HG02943 (cell line): ENCODE measurements at regions not wholly inside any gene's neighbourhood (a gene's known extent, or its start where the extent isn't known, plus 50 kb on each side); places are given as distances from the start of the nearest gene placed in this dataset.

Source experiments
- ATAC-seq: cut with Tn5 transposase; IDR thresholded peaks from one replicate; pipeline ENCODE4 v1.9.1; 2021; ENCODE audit warnings: mild to moderate bottlenecking, low read depth, moderate library complexity; ENCODE audit not compliant: unreplicated experiment

DNA sequence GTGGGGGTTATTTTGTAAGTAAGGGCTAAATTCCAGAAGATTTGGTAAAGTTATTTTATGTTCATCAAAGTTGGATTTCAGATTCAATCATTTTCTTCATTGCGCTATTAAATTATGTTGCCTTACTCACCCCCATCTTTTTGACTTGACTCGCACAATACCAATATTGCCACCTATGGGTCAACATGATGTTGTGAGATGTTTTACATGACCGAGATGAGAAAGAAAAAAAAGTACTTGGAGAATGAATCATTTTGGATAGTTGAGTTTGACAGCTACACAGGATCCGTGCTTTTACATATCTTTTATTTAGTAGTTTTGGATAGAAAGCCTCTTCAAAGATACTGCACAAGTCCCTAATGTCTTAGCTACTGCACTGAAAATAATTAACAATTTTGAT is 224.2 kb upstream of the EMCN start:
- no peak for ATAC-seq

DNA sequence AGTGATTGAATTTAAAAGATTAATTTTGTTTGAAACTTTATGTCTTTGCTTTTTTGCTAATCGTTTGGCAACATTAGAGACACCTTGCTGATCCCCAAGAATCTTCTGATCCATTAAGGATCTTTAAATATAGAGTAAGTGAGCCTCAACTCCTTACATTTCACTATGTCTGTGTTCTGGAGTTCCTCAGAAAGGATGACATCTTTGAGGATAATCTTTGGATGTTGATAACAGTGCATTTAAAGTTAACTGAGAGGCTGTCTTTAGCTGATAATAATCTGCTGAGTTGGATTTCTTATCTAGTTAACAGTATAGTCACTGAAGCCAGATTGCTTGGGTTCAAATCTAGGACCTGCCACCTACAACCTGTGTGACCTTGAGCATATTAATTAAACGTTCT is 221.6 kb upstream of the EMCN start:
- ATAC-seq: no peak

DNA sequence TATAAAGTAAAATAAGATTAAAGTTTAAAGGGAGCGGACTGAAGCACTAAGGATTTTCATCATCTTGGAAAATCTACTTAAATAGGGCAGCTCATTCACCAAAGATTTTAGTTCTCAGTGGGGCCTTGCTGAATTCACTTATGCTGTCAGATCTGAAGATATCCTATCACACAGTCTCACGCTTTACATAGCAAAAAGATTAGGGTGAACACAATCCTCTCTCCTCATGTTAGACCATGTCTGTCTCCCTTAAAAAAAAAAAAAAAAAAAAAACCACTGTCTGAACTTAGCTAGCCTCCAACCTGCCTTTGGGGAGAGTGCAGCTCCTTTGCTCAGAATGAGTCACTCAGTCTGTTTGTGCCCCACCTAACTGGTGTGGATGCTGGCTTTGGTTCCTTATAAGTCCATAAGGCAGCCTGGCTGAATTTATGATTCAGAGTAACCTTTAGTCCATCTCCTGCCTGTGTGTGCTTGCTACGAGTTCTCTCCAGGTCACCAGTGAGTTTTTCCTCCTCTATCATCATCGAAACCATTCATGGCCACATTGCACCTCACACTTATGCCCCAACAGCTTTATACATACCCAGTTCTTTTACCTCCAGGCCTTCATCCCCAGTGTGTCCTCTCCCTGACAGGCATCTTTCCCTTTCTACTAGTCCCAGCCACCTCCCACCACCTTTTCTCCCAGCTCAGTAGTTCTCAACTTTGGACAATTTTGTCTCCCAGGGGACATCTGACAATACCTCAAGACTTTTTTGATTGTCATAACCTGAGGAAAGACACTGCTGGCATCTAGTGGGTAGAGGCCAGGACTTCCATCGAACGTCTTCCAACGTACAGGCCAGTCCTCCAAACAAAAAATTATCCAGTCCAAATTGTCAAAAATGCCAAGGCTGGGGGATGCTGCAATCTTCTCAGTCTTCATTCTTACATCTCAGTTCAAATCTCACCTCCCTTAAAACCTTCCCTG is 220.7 kb upstream of the EMCN start:
- no peak for ATAC-seq

DNA sequence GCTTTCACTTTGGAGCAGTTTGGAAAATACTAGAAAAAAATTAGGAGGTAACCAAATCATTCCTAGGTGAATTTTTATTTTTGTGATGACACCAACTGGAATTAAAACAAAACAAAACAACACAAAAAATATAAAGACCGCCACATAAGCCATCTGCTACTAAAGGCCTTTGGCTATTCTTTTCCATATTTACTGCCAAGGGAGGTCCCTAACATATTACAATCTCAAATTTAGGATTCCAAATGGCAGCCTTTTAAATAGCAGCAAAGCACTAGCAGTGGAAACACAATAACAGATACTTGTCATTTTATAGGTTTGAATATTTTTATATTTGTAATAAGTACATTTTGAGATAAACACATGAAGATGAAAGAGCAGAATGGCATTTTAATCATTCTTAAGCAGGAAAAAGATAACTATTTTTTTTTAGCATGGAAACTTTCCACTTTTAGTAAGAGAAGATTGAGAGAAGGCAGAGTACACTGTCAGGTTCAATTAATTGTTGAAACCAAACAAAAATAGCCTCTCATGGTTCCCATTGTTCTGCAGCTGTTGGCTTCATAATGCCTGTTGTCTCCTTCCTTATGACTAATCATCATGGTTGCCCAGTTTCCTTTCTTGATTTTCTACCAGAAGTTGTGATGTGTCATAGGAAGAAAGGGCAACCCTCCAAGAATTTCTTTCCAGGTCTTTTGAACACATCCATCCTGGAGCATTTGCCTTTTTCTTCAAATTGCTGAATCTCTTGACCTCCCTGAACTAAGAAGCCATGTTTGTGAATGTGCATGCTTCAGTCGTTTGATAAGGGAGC is 219.0 kb upstream of the EMCN start:
- ATAC-seq: no peak

DNA sequence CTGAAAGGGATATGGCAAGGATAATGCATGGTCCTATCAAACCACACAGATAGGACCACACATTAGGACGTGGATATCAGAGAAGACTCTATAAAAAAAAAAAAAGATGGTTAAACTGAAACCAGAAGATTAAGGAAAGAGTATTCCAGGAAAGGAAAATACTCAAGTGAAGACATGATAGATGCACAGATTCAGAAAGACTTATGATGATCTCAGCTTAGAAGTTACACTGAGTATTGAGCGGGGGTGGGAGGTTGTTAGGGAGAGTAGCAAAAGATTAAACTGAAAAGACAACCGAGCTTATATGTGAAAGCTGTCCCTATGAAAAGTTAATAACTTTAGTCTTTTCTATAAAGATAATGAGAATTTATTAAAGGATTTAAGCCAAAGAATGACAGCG is 211.0 kb upstream of the EMCN start:
- no peak for ATAC-seq

DNA sequence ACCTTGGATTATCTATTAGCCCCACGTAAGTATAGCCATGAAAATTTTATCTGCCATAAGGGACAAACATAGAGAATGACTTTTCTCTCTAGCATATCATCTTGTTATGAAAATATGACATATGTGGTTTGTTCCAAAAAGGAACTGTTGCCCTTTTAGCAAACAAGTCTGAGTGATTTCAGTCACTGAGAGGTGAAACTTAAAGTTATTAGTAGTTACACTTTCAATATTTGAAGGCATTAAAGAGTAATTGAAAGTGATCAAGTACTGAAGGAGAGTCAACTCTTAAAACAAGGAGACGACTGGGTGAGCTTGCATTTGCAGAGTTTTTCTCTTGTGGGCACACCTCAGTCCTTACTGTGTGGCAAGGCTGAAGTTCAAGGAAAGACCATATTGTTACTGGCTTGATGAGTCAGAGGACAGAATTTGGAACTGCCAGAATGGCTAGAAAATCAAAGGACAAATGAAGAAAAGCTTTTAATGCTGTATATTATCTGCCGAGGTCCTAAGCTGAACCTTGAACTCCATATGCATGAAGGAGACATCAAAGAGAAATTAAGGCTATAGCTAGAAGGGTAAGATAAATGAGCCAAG is 205.1 kb upstream of the EMCN start:
- no peak for ATAC-seq

DNA sequence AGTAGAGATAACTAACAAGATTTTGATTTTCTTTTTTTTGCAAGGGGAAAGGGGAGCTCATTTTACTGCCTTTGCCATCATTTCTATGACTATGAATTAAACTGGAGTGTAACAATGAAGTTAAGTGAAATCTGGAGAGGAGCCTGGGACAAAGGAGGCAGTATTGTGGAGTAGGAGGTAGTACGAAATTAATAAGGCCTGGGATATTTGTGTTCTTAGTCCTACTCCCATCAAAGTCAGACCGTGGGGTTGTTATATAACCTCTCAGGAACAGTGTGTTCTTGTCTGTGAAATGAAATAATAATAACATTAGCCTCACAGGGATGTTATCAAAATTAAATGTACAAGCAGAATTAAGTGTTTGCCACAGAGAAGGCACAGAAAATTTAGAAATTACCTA is 204.3 kb upstream of the EMCN start:
- no peak for ATAC-seq

DNA sequence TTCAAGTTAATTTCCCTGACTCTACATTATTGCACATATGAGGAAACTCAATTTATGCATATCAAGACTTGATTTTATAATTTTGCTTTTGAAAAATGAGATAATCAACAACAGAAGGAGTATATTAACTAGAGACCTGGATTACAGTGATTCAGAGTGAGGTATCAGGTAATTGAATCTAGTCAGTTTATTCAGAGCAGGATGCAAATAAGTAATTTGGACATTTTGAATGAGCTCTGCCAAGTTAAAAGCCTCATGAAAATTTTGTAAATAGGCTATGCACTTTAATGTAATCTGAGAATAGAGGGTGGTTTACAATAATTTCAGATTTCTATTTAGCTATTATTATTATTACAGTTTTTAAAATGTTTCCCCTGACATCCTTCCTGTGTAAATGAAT is 203.7 kb upstream of the EMCN start:
- ATAC-seq: no peak

DNA sequence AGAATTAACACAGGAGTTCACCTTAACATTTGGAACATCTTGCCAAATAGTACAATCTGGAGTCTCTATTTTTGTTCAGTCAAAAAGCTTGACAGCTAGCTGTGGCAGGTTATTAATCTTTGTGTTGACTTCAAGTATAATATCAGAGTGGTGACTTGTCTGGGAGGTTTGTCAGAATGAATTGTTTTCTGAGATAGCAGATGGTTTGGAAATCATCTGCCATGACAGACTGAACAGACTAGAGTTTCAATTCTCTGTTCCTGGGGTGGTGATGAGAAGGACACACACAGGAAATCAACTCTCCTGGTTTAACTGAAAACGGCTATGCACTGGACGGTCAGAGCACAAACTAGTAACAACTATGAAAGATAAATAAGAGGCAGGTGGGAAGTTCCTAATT is 203.3 kb upstream of the EMCN start:
- ATAC-seq: no peak

DNA sequence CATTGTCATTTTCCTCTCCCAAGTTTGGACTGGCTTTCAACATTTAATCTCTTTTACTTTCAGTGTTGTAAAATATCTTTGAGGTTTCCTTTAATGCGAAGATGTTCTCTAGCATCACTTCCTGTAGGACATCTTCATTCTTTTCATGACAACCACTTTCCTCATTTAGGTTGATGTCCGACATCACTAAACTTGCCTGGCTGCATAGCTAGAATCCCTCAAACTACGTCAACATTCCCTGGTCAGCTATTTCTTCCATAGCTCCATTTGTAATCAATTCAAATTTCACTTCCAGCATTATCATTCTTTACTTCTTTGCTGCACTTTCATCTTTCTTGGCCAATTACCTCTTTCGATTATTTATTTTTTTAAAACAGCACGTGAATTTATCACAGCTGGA is 198.6 kb upstream of the EMCN start:
- ATAC-seq: no peak

DNA sequence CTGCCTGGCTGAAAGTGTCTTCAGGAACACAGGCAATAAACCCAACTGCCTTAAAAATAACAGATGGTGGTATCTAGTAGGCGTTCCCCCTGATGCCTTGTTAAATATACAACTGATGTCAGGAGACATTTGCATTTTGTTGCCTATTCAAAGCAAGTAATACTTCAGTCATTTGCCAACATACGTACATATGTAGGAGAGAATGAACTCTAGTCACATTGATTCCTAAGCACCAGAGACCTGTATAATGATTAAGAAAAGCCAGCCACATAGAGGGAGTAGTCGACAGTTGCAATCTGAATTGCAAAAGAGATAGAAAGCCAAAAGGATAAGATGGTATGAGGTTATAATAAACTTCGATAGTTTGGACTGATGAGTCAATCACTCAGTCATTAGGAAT is 191.0 kb upstream of the EMCN start:
- ATAC-seq: no peak

DNA sequence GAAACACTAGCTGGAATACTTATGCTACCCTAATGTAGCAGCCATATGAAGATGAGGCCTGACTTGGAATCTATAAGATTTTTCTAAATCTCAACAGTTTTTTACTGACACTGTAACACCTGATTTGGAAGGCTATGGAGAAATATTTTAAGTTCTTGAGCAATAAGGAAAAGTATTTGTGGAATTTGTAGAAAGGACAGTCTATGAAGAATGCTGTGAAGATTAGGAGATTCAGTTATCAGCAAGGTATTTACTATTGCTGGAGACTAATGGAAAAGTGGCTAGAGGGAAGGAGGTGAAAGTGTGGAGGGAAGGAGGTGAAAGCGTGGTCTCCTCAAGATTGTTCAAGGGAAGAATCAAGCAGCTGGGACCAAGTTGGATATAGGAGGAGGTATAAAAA is 190.0 kb upstream of the EMCN start:
- no peak for ATAC-seq

DNA sequence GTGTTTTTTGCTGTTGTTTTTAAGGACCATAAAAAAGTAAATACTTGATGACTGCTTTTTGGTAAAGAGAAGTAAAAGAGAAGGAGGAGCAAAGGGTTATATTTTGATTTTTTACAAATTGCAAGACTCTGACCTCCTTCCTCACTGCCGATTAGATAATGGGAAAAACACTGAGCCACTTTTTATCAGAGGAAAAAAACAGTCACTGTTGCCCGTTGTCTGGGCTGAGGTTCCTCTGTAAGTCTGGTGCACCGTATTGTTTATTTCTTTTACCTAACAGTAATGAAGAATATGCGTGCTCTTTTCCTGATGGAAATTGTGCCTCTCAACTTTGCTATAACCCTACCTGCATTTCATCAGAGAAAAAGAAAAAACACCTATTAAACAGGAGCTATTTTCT is 178.7 kb upstream of the EMCN start:
- ATAC-seq: no peak

DNA sequence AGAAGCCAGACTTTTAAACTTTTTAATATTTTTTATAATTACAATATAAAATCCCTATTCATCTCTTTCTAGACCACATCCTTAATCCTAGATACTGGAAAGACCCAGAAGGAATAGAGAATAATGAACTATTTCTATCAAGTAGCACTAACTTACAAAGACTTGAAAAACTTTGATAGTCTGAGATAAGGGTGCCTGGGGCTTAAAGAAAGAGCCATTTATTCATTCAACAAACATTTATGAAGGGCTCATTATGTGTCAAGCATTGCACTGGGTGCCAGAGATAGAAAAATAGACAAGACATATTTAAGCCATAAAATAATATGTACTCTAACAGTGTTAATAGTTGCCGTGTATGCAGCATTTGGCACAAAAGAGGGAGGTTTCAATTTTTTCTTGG is 178.0 kb upstream of the EMCN start:
- no peak for ATAC-seq

DNA sequence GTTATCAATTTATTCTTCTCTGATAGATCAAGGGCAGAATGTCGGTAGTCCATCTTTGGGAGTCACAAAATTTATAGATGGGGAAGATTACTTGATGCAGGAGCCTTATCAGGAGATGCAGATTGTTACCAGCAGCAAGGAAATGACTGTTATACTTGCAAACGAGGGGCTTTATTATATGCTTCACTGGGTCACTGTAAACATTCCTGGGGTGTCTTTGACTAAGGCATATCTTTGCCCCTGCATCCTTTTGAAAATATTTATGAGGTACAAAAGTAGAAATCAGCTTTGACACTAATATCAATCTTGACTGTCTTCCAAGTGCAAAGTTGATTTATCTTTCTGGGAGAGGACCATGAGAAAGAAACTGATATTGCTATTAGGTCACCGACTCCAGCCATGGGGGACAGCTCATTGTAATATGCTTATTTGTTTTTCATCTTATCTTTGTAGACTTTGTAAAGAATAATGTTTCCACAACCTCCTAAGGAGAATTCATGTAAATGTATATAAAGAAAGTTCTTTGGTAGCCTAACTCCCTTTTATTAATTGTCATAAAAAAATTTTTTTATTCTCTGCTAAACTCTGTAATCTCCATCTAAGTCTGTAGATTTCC is 177.3 kb upstream of the EMCN start:
- ATAC-seq: no peak

DNA sequence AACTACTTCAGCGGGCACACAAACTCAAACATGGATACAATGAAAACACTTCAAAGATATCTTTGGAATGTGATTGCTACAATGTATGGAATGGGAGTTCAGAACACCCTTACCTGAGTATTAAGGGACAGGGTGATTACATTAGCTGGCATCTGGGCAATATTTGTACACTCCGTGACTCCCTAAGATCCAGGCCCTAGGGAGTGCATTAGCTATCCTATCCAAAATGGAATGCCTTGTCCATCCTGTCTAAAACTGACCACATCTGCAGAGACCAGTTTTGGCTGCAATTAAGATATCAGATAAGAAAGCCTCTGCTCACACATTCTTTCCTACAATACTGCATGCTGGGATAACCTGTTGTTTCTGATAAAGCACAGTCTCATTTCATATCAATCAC is 176.6 kb upstream of the EMCN start:
- ATAC-seq: no peak

DNA sequence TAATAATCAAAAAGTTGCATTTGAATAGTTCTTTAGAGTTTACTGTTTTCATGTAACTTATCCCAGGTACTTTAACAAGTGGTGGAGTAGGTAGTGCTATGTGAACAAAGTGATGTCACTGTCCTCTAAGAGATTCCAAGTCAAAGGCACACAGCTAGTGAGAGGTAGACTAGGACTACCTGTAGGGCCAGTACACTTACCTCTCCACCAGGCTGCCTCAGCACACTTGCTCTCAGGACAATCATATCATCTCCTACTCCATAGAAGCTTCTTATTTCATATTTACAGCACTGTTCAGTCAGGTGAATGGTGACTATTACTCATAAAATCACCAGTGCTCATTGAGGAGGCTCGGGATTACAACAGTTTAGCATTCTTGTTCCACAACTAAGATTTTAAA is 173.0 kb upstream of the EMCN start:
- no peak for ATAC-seq

DNA sequence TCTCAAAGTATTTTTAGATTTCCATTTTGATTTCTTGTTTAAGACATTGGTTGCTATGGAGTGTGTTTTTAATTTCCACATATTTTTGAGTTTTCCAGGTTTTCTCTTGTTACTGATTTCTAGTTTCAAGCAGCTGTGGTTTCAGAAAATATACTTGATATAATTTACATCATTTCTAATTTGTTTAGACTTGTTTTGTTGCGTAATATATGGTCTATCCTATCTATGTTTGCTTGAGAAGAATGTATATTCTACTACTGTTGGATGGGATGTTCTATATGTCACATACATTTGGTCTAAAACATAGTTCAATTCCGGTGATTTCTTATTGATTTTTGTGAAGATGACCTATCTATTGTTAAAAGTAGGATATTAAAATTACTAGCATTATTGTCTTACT is 170.5 kb upstream of the EMCN start:
- ATAC-seq: no peak

DNA sequence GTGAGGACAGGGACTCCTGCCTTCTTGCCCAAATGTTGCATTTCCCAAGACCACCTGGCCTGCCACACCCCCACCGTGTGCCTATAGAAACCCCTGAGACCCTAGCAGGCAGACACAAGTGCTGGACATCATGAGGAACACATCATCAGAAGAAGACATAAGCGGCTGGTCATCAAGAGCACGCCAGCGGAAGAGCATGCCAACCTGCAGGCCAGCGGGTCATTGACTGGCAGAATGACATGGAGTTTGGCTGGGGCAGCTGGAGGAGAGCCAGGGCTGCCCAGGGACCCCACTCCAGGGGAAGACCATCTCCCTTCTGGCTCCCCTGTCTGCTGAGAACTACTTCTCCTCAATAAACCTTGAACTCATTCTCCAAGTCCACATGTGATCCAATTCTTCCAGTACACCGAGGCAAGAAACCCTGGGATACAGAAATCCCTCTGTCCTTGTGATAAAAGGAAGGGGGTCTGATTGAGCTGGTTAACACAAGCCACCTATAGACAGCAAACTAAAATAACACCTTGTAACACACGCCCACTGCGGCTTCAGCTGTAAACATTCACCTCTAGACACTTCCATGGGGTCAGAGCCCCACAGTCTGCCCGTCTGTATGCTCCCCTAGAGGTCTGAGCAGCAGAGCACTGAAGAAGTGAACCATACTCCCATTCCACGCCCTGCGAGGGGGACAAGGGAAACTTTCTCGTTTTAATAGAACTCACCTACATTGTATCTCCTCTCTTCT is 164.8 kb upstream of the EMCN start:
- no peak for ATAC-seq

DNA sequence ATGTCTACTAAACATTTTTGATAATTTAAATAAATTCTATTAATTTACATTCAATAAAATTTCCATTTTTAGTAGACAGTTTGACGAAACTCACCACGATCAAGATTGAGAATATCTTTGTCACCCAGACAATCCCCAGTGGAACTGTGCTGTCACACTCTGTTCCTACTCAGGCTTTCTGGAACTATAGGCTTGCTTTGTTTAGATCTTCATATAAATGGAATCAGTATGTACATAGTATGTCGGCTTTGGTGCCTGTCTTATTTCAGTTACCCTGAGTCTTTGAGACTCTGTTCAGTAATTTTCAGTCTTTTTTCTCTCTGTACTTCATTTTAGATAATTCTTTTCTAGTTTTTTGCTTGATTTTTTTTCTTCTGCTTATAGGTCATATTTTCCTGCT is 163.5 kb upstream of the EMCN start:
- ATAC-seq: no peak
